ENCODE measurements at regions not wholly inside any gene's neighbourhood (a gene's known extent, or its start where the extent isn't known, plus 50 kb on each side); places are given as distances from the start of the nearest gene placed in this dataset.
A peak's percentile ranks its signal among the peaks of the same experiment; 100 is the strongest.

GRCh38 chr4:141922236-141922635 is 285.9 kb downstream of the IL15 start:
- DNase-seq (ENCODE audit: low read depth) = no peak

- DNase-seq (ENCODE audit: low read depth) = no peak
Measured at GRCh38 chr4:141926406-141926805, 290.0 kb downstream of the IL15 start.

DNA sequence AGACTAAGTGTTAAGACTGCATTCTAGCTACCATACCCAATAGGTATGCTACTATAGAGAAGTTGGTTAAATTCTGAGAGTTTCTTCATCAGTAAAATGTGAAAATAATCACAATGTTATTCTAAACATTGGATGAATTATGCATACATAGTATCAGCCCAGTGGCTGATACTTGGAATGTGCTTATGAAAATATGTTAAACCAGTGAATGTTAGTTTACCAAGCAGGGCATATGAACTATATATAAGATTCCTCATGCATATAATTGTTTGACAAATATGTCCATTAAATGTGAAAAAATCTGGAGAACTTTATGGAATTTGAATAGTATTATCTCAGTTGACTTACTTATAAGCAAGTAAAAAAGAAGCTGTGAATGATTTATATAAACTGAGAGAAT is 296.1 kb downstream of the IL15 start:
- DNase-seq (ENCODE audit: low read depth) = no peak

GRCh38 chr4:141933978-141934377 is 297.6 kb downstream of the IL15 start:
- DNase-seq (ENCODE audit: low read depth) = peak; percentile 3

- no peak for DNase-seq (ENCODE audit: low read depth)
Measured at GRCh38 chr4:141955696-141956095, 319.3 kb downstream of the IL15 start.

GRCh38 chr4:141957416-141957815 is 321.0 kb downstream of the IL15 start:
- no peak for DNase-seq (ENCODE audit: low read depth)

GRCh38 chr4:141962486-141962885 is 326.1 kb downstream of the IL15 start:
- no peak for DNase-seq (ENCODE audit: low read depth)

- no peak for DNase-seq (ENCODE audit: low read depth)
Measured at GRCh38 chr4:141971869-141972268, 335.5 kb downstream of the IL15 start.

- DNase-seq (ENCODE audit: low read depth) = no peak
Measured at GRCh38 chr4:141972950-141973349, 336.6 kb downstream of the IL15 start.
